G401.6 (cell line): ENCODE measurements at regions not wholly inside any gene's neighbourhood (a gene's known extent, or its start where the extent isn't known, plus 50 kb on each side); places are given as distances from the start of the nearest gene placed in this dataset.
A peak's percentile ranks its signal among the peaks of the same experiment; 100 is the strongest.

Experiments
- FAIRE-seq: peaks from 2 replicates; lab custom pipeline; 2012; peaks lifted over from hg19 to GRCh38; lab: Jason Lieb, UNC

DNA sequence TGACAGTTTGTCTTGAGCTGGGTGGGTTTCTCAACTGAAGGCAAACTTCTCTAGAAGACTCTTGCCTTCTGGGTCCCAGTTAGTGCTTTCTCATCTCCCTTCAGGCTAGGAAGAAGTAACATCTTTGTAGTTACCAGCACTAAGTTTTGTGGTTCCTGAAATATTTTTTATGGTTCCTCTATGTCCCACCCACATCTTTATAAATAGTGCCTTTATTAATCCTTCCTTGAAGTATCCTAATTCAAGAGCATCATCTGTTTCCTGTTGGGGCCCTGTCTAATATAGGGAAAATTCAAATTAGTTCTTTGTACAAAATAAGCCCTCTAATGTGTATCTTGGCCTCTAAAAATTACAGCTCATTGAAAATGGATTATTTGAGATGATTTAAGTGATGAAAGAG lies 147.4 kb upstream of the MAOA start:
- FAIRE-seq, result no peak

DNA sequence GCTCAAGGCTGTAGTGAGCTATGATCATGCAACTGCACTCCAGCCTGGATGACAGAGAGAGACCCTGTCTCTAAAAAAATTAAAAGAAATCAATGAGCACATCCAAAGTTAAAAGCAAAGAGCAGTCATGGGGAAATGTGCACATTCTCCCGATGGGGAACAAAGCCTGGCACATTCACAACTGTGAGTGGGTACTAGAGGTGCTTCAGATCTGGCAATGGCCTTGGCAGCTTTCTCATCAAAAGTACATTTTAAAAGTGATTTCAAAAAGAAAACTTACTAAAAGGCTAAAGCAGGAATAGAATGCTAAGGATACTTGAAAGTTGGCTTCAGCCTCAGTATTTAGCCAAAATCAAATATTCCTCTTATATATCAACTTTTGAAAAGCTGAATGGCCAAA lies 145.9 kb upstream of the MAOA start:
- FAIRE-seq, result no peak

DNA sequence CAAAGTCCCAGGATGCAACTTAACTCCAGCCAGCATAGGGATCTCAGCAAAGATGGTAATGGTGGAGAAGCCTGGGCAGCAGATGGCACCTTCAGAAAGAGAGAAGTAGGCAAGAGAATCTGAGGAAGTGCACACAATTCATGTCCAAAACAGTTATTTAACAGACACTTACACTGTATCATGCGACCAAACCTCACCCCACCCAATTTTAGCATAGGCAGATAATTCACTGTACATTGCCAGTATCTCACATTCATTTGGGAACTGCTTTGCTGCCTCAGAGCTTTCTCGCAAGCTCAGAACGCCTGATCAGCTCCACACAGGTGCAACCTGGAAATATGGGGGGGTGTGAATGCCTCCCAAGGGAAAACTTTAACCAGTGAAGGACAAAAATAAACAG lies 143.0 kb upstream of the MAOA start:
- no peak for FAIRE-seq

DNA sequence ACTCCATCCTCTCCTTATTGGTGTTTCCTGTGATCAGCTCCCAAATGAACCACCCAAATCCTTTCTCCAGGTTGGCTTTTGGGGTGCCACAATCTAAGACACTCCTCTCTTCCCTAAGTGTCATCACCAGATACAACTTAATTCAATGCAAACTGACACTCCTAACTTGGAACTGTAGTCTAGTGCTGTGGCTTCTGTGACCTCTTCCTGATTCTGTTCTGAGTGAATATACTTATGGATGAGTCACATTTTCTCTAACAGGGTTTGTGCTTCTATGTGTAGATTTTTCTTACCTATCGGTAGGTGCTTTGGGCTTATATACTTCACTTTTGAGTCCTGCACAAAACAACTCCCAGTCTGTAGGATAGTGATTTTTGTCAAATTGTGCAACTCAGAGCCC lies 141.3 kb upstream of the MAOA start:
- no peak for FAIRE-seq

DNA sequence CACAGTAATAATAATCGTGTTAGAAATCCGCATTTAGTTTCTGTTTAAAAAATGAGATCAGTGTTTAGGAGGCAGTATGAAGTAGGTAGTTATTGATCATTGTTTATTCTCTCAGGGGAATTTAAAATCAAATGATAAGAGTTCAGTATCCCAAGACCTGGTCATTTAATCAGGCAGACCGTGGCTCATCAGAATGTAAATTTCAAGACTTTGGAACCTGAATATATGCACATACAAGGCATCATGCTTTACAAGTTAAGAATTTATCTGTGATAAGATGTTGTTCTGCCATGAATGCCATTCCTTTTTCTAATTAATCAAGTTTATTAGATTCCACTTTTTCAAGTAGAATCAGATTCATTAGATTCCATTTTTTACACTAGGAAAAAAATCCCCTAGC lies 133.5 kb upstream of the MAOA start:
- no peak for FAIRE-seq

DNA sequence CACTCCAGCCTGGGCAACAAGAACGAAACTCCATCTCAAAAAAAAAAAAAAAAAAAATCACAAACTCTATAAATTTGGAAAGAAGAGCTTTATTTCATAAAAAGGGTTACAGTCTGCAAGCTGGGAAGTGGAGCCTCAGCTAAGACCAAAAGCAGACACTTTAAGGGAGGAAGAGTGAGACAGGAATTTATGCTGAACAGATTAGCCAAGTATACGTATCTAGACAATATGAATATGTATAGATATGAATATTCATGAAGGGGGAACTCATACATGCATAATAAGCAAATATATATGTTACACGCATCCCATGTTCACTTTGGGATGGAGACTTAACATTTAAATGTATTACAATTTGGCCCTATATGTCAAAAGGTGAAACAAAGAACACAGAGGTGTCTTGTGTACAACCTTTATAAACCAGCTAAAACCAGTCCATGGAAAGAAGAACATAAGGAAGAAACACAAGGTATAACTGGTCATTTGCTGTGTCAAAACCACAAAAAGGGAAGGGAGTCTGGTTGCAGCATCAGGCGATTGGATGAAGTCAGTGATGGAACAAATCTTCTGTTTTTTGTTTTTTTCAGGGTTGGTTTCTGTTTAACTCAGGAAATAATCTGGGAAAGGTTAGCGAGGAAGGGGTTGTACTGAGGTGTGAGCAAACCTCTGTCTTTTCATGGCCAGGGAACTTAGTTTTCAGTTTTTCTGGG lies 130.0 kb upstream of the MAOA start:
- FAIRE-seq, result no peak

DNA sequence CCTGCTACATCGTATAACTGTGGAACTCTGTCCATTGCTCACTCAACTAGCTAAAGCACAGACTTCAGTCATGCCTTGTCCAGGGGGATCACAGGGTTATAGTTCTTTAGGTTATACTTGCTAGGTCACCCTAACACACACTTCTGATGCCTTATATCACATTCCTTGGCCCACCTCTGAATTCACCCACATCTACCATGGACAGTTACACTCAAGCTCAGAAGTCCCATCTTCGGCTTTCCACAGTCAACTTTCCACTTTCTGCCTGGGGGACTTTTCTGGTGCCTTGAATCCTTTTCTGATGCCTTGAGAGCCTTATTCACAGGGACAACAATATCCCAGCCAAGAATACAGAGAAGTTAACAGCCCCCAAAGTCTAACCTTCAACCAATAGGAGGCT lies 129.2 kb upstream of the MAOA start:
- FAIRE-seq, result no peak

DNA sequence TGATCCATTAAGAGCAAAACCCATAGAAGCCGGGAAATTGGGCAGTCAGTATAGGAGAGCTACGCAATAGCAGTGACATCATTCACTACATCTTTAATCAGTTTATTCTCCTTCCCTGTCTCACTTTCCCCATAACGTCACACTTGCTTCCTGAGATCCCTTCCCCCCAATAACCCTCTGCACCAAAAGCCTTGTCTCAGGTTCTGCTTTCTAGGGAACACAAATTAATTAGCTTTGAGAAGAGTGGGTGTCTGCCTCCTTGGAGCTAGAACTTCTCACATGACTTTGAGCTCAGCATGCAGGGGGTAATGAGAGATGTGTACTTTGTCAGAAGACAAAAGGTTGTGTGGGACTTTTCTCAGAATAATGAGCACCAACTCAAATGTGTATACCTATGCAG lies 128.3 kb upstream of the MAOA start:
- FAIRE-seq, result no peak

DNA sequence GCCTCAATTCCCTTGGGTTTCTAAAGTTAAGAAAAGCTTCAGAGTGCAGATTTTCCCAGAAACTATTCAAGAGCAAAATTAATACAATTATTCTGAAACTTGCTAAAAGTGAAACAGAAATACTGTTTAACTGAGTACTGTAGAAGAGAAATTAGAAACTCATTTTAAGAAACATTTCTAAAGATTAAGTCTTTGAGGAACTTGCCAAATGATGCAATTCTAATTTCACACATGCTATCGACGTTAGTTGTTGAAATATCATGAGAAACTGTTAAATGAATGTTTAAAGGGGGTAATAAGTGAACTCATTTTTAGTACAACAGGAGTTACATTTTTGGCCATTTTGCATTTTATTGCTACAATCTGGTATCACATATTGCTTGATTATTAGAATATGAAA lies 125.3 kb upstream of the MAOA start:
- FAIRE-seq, result no peak

DNA sequence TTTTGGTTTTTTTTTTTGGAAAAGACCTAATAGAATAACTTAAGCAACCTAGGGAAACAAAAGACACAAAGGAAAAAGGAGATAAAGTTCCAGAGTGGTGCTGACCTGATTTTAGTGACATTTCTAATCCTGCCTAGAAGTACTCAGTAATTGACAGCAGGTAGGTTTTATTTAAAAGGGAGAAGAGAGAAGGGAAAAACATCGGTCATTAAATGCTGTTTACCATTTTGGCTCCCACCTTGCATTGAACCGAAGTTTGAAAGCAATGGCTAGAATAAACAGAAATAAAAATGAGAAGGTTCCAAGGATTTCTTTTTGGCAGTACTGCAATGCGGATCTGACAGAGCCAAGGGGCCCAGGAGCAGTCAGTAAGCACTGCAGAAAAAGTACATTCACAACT lies 115.8 kb upstream of the MAOA start:
- FAIRE-seq, result no peak

DNA sequence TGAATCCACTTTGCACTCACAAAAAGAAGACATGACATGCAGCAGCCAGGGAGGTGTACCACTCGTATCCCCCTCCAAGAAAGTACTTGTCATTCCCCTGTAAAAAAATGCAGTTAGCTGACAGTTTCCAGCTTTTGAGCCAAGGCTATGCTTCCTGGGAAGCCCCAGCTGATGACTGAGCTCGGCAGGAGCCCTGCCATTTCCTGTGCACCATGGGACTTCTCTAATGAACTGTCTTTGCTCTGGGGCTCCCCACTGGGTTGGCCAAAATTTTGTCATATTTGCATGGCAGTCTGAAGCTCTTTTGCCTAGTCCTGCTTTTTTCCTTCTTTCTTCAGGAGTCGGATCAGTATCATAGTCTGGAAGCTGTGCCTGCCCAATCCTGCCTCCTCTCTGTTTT lies 104.5 kb upstream of the MAOA start:
- FAIRE-seq, result no peak

DNA sequence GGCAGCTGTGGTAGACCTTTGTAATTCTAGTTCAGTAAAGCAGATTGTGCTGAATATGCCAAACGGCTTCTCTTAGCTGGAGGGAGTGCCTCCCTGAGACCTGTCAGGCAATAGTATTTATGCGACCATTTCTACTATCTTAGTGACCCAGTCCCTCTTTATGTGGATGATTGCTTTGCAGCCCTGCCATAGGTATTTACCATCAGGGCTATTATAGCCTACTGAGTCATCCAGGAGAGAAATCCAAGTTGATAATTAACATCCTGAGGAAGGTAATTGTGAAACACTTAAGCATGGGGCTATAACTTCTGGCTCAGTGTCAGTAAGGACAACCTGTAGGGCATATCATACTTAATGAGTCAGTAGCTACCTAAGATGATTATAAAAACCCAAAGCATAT lies 103.9 kb upstream of the MAOA start:
- FAIRE-seq, result no peak

DNA sequence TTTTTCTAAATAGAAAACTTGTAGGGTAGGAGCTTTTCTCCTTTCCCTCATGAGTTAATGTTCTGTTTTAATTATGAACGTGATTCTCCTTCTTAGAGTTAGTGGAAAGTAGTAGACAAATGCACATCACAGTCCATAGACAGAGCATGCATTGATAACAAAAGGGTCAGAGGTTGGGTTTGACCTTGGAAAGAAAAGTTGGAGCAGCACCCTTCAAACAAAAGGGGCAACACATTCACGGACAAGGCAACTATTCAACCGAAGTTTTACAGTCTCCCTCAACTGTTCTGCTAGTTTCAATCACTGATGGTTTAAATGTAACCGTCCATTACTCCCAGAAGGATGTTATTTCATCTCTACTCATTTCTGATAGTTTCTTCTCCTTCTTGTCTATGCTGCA lies 103.4 kb upstream of the MAOA start:
- no peak for FAIRE-seq

DNA sequence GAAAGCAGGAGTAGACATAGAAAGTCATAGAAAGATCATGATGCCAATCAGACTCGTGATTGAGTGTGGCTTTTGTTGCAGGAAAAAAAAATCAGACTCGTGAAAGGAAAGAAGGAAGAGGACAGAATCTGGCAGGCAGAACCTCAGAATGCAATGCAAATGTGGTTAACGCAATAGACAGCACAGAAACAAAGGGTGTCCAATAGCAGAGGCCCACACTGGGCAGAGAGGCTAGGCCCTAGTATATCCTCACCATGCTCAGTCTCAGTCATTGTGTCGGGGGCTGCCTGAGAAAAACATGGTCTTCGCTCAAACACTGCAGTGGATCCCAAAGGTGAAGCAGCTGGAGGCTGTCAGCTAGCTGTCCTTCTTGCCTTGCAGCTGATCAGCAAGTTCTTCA lies 102.8 kb upstream of the MAOA start:
- FAIRE-seq, result no peak

DNA sequence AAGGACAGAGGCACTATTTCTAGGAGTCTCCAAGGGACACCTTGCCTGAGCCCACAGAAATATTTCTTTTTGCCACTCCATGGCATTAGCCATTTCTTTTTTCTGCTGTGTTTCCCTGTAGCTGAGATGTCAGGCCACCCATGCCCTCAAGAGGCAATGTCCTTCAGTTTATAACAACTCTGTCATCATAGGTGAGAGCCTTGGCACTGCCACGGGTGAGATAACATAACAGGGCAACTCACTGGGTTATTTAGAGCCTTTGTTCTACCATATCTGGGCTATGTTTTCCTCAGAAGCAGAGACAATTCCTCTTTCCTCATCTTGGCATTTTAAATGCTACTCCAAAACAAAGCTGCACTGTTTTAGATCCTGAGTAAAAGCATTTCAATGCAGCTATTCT lies 99.9 kb upstream of the MAOA start:
- no peak for FAIRE-seq

DNA sequence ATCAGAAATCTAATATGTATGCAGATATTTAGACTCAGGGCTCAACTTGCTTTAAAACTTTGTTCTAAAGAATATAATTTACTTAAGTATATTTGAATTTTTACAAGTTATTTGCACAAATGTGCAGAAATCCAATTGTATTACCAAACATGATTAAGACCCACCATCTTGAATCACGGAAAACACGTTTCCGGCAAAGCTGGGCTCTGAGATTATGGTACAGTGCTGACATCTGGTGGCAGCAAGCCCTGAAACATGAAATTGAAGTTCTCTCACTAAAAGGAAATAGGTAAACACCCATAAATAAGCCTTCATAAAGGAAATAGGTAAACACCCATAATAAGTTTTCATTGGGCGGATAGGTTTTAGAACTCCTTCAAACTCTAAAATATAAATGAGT lies 98.3 kb upstream of the MAOA start:
- FAIRE-seq, result peak; percentile 31

DNA sequence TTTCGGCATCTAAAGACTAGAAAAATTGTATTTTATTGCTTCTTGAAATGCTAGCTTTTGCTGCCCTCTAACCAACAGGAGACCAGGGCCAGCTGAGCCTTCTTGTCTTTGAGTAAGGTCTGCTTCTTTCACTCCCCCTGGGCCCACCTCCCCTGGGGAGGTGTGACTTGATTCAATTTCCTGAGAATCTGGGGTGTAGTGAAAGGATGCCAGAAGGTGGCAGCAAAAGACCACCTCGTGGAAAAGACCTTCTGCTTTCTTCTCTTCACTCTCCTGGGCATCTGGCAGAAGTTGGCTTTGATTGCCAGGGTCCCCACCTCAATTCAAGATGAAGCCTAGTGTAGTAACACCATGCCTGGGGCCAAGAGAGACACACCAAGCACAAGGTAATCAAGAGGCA lies 96.5 kb upstream of the MAOA start:
- no peak for FAIRE-seq

DNA sequence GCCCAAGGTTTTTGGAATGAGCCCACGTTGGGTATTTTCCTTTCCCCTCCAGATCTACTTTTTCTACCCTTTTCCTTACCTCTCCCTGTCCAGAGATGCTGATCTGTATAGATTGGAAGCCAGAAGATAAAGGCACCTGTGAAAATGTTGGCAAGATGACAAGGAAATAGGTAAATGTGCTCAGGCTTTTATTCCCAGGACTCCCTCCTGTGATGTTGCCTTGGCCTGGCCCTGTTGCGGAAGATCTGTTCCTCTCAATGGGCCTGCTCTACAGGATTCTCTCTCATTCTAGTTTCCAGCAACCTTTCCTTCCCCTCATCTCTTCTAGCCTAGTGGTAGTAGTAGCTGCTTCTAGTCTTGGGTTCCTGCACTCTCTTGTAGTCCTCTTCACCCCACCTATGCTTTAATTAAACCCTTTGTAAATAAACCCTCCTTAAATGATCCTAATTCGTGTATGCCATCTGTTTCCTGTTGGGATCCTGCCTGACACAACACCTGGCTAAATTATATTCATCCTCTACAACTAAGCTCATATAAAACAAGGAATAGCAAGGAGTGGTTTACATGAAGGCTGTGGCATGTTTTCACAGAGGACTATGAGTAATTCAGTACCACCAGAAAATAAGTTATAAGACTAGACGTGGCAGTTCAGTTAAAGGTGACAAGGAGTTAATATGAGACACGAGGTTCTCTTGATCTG lies 95.7 kb upstream of the MAOA start:
- no peak for FAIRE-seq

DNA sequence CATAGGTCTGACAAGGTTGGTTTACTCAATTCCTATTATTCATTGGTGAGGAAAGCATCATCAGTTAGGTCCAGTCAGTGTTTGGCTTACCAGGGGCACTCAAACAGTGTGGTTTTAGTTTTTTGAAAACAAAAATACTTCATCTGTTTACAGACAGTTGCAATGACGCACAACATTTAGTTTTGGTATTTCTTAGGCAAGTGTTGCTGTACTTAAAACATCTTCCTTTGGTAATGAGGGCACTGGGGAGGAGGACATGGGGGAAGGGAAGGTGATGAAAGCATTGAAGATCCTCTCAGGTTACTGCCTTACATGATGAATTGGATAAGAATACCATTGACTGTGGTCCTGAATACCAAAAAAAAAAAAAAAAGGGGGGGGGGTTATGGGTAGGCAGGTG lies 93.7 kb upstream of the MAOA start:
- FAIRE-seq, result no peak

DNA sequence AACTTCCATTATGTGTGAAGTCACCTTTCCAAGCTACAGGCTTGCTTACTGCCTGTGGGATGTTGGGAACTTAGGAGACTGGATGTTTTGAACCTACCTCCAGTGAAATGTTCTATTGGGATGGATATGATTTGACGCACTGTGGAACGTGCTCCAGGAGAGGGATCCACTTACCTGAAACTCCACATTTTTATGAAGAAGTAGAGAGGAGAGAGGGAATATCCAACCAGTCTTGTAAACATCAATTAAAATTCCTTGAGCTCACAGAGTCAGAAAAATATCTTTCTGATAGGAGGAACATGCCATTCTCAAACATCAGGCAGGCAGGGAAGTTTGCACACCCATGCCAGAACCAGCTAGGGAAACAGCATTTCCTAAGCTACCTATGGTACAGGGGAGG lies 91.1 kb upstream of the MAOA start:
- no peak for FAIRE-seq

DNA sequence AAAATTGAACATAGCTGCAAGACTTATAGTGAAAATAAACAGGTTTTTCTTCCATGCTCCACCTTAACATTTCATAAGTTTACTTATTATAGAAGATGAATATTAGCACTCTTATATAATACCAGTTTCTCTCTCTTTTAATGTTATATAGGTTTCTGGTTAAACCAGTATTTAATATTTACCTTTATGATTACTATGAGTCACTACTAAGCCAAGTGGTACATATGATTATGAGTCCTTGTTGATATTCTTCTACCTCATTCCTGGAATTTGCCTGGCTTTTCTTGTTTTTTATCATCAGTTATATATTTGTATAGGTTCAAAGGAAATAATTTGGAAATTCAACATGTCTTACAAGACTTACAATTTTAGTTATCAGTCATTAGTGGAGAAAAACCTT lies 89.9 kb upstream of the MAOA start:
- FAIRE-seq, result no peak

DNA sequence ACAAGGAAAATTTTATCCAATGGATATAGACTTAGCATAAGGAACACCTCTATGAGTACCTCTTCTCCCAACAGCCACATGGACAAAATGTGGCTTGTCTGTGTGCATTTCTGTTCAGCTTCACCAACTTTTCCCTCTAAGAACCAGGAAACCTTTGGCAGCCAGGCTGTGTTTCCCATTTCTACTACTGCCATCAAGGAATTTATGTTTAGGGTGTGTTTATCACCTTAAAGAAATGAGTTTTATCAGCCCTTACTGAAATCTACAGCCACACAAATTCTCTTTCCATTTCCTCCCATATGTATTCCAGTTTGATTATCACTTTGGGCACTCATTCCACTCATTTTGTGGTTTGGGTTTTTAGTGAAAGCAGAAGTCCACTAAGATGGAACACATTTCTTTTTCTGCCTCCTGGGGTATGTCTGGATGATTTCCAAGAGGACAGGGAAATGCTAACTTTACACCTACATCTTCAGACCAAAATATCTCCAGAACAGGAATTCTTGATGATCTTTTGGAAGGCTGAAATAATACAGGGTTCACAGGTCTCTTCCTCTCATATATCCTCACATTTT lies 82.6 kb upstream of the MAOA start:
- FAIRE-seq, result no peak

DNA sequence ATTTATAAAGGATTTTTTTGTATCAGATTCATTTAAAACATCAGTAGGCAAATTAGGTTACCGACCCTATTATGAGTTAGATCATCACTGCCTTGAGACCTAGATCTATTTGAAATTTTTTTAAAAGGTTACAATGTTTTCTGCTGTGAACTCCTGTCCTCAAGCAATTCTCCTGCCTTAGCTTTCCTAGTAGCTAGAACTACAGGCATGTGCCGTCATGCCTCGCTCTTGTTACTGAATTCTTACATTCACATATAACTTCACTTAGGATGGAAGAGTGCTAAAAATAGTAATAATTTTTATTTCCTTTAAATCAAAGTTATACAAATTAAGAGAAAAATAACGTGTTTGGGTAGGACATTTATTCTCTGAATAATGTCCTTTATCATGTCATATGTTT lies 75.5 kb upstream of the MAOA start:
- FAIRE-seq, result no peak

DNA sequence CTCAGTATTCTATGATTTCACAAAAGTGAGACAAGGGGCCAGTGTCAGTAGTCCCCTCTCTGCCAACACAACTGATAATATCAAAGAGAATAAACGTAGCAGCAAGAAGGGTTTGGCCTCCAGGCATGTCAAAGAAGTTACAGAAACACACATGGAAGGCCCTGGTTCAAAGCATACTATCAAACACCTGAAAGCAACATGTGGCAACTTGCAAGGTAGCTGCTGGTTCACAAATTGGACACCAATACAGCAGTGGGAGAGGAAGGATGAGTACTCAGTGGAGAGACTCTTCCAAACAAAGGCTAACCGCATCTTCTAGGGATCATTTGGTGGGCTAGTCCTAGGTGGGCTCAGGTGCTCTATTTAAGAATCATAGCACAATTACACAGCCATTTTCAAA lies 74.9 kb upstream of the MAOA start:
- FAIRE-seq, result no peak
